ENCODE measurements at regions not wholly inside any gene's neighbourhood (a gene's known extent, or its start where the extent isn't known, plus 50 kb on each side); places are given as distances from the start of the nearest gene placed in this dataset.

DNA sequence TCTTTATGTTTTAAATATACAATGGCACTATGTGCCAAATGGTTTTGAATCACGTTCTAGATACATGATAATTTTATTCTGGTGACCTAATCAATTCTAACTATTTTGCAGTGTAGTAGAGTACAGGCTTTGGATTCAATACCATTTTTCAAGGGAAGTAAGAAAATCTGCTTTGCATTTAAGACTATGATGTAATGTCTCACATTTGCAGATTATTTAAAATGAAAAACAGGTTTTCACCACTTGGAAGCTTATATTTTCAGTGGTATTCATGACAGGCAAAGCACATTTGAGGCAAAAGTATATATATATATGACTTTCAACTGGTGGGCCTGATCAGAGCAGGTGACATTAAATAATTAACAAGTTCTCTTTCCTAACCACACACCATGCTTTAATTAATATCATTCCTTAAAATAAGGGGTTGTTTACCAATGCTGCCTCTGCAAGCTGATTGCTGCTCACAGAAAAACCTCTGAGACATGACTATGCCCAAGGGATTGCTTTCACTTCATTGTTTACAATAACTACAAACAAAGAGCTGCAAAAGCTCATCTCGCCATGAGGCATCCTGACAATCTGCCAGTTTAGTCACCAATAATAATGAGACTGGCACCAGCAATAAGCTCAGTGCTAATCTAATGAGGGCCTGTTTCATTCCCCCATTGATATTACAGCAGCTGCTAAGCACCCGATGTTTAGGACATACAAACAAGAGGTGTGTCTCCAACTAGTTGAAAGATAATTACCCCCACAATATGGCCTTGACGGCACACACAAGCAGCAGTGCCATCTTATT is 1176.0 kb upstream of the GJE1 start:
- TF ChIP-seq, protein P1, sequence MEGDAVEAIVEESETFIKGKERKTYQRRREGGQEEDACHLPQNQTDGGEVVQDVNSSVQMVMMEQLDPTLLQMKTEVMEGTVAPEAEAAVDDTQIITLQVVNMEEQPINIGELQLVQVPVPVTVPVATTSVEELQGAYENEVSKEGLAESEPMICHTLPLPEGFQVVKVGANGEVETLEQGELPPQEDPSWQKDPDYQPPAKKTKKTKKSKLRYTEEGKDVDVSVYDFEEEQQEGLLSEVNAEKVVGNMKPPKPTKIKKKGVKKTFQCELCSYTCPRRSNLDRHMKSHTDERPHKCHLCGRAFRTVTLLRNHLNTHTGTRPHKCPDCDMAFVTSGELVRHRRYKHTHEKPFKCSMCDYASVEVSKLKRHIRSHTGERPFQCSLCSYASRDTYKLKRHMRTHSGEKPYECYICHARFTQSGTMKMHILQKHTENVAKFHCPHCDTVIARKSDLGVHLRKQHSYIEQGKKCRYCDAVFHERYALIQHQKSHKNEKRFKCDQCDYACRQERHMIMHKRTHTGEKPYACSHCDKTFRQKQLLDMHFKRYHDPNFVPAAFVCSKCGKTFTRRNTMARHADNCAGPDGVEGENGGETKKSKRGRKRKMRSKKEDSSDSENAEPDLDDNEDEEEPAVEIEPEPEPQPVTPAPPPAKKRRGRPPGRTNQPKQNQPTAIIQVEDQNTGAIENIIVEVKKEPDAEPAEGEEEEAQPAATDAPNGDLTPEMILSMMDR (IDR thresholded peaks at IDR 0.05): no peak
- TF ChIP-seq POLR2A (IDR thresholded peaks at IDR 0.05): no peak
